LNCAP (cell line): ENCODE measurements at regions not wholly inside any gene's neighbourhood (a gene's known extent, or its start where the extent isn't known, plus 50 kb on each side); places are given as distances from the start of the nearest gene placed in this dataset.

Experiments
- CTCF ChIP-seq: fragments of 450-650 bp; IDR thresholded peaks from 2 replicates; pipeline ENCODE4 v1.5.1; 2017; ENCODE audit warnings: mild to moderate bottlenecking

GRCh38 chr4:149987330-149988086 lies 90.7 kb upstream of the DCLK2 start:
- no peak for TF ChIP-seq CTCF

GRCh38 chr4:149988087-149988410 lies 90.2 kb upstream of the DCLK2 start:
- TF ChIP-seq CTCF = no peak

GRCh38 chr4:149993030-149993429 lies 85.2 kb upstream of the DCLK2 start:
- TF ChIP-seq CTCF = no peak

- no peak for TF ChIP-seq CTCF
Observed at GRCh38 chr4:149995134-149995756, 83.0 kb upstream of the DCLK2 start.

- no peak for TF ChIP-seq CTCF
Observed at GRCh38 chr4:149997881-149998421, 80.3 kb upstream of the DCLK2 start.

- TF ChIP-seq CTCF = peak; percentile 77
Observed at GRCh38 chr4:149999485-150000074, 78.7 kb upstream of the DCLK2 start.

- no peak for TF ChIP-seq CTCF
Observed at GRCh38 chr4:150001815-150002214, 76.4 kb upstream of the DCLK2 start.
